Heart left ventricle (tissue), 13 donors: ENCODE measurements at regions not wholly inside any gene's neighbourhood (a gene's known extent, or its start where the extent isn't known, plus 50 kb on each side); places are given as distances from the start of the nearest gene placed in this dataset.

Source experiments
- POLR2A ChIP-seq, 2 donors: fragments of 450-650 bp; IDR thresholded peaks; one replicate each; pipeline ENCODE4 v1.6.1; 2017; ENCODE audit warnings: antibody characterized with exemption in 2 of 2, mild to moderate bottlenecking in 2 of 2, moderate library complexity in 2 of 2
- TF ChIP-seq, protein P1 (sequence below), 12 donors: fragments of 200-600 bp; sonication (generic) in 4 of 12; IDR thresholded peaks; one replicate each; pipeline versions ENCODE4 v1.5.0 to v1.8.0; 2018 to 2022; ENCODE audit warnings: antibody characterized with exemption in 12 of 12, mild to moderate bottlenecking in 5 of 12
- donor health status: ischemic (EF 13 %, LVEDD 7.1; RV severe dilation, severe dysfunction).
- donor health status: DM: no; HTN: yes; CAD: no.
- donor health status: DM: no; HTN: no; CAD: no.
- donor health status: ischemic (EF 25% LVEDD 6.9; RV normal size, moderate dysfunction).
- donor health status: ischemic (EF 25% LVEDD 5.7; RV mildly dilated, moderate dysfunction).
- donor health status: ischemic (EF 35%, LVEDD 5.7; RV mildly dilated, moderate dysfunction).
- donor health status: nonischemic (EF 11% LVEDD 7.7; RV severe dilation, severe dysfunction).
- donor health status: DM: yes; HTN: yes; CAD: no.
- donor health status: PGD.
- donor health status: ischemic (EF 29% LVEDD 5.4; RV normal size, mild dysfunction).
- donor health status: nonischemic (EF 23%, LVEDD 6.1; RV moderate dilation, normal function).

DNA sequence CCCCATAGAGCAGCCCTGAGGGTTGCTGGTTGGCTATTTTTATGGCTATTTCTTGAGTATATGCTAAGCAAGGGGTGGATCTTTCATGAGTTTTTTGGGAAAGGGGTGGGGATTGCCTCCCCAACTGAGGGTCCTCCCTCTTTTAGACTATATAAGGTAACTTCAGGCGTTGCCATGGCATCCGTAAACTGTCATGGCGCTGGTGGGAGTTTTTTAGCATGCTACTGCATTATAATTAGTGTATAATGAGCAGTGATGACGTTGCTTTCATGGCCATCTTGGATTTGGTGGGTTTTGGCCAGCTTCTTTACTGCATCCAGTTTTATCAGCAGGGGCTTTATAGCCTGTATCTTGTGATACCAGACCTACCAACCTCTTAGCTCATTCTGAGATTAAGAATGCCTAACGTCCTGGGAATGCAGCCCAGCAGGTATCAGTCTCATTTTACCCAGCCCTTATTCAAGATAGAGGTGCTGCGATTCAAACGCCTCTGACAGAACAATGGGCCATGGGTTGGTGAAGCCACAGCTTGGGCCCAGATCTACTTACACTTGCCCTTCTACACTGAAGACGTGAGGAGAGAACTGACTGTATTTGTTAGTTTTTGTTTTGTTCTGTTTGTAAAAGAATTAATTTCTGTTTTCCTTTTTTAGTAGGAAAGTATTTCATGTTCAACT lies 53.8 kb upstream of the TMEM163 start:
- TF ChIP-seq, protein P1, sequence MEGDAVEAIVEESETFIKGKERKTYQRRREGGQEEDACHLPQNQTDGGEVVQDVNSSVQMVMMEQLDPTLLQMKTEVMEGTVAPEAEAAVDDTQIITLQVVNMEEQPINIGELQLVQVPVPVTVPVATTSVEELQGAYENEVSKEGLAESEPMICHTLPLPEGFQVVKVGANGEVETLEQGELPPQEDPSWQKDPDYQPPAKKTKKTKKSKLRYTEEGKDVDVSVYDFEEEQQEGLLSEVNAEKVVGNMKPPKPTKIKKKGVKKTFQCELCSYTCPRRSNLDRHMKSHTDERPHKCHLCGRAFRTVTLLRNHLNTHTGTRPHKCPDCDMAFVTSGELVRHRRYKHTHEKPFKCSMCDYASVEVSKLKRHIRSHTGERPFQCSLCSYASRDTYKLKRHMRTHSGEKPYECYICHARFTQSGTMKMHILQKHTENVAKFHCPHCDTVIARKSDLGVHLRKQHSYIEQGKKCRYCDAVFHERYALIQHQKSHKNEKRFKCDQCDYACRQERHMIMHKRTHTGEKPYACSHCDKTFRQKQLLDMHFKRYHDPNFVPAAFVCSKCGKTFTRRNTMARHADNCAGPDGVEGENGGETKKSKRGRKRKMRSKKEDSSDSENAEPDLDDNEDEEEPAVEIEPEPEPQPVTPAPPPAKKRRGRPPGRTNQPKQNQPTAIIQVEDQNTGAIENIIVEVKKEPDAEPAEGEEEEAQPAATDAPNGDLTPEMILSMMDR (IDR thresholded peaks at IDR 0.05) = no peak
- TF ChIP-seq POLR2A (IDR thresholded peaks at IDR 0.05) = no peak
